B cell (primary cell): ENCODE measurements at regions not wholly inside any gene's neighbourhood (a gene's known extent, or its start where the extent isn't known, plus 50 kb on each side); places are given as distances from the start of the nearest gene placed in this dataset.

Source experiments
- ATAC-seq: fragments of 200-7000 bp; cut with Tn5 transposase; one replicate; pipeline ENCODE4 v1.10.0; 2021; ENCODE audit warnings: low read depth, mild to moderate bottlenecking, moderate number of reproducible peaks, moderate library complexity
- CTCF ChIA-PET: fragments of 350-600 bp; sonication (Branson Sonifier 250); formaldehyde crosslinking; loops from one replicate; lab custom pipeline; 2021; ENCODE audit warnings: antibody characterized with exemption, inconsistent platforms; lab: Charles Lee
- POLR2A ChIA-PET: fragments of 350-600 bp; sonication (Branson Sonifier 250); formaldehyde crosslinking; loops from one replicate; lab custom pipeline; 2021; ENCODE audit warnings: antibody characterized with exemption; lab: Charles Lee
- DNase-seq: peaks from one replicate; pipeline ENCODE4 v3.0.0; 2013
- H2AFZ ChIP-seq: 2 replicates; pipeline ENCODE4 v1.6.1; 2012; ENCODE audit warnings: mild to moderate bottlenecking, low read depth, low read length; ENCODE audit not compliant: insufficient read depth, poor library complexity, severe bottlenecking
- H3K27ac ChIP-seq, 2 donors: 1 replicate in 1 of 2; 2 replicates in 1 of 2; pipeline ENCODE4 v1.5.1; 2012 to 2013; ENCODE audit warnings: low read length in 2 of 2, mild to moderate bottlenecking in 2 of 2, moderate library complexity in 1 of 2
- H3K27me3 ChIP-seq, 4 experiments: fragments of 200-600 bp in 1 of 4; sonication (generic) in 1 of 4; replicated peaks in 1 of 4; 1 replicate in 2 of 4; 2 replicates in 2 of 4; pipeline versions ENCODE4 v1.6.1 to v1.7.0; 2013 to 2016; ENCODE audit warnings: low read length in 3 of 4, mild to moderate bottlenecking in 2 of 4, mixed read lengths in 1 of 4, moderate library complexity in 1 of 4; ENCODE audit not compliant: insufficient read depth in 4 of 4, control insufficient read depth in 3 of 4; ENCODE audit errors: control extremely low read depth in 1 of 4
- H3K36me3 ChIP-seq, 2 experiments: replicated peaks in 1 of 2; 1 replicate in 1 of 2; 2 replicates in 1 of 2; pipeline versions ENCODE4 v1.6.1 to v1.7.1; 2013; ENCODE audit warnings: low read length in 1 of 2; ENCODE audit not compliant: insufficient read depth in 2 of 2, control insufficient read depth in 1 of 2; ENCODE audit errors: control extremely low read depth in 1 of 2, extremely low read depth in 1 of 2
- H3K4me1 ChIP-seq, 2 donors: fragments of 200-600 bp in 1 of 2; sonication (generic) in 1 of 2; 1 replicate in 1 of 2; 2 replicates in 1 of 2; pipeline versions ENCODE4 v1.5.1 to v1.6.1; 2013 to 2017; ENCODE audit warnings: low read length in 2 of 2; ENCODE audit not compliant: control insufficient read depth in 2 of 2, insufficient read depth in 2 of 2
- H3K4me2 ChIP-seq: replicated peaks from 2 replicates; pipeline ENCODE3; 2012; ENCODE audit warnings: mild to moderate bottlenecking, low read depth, low read length; ENCODE audit not compliant: poor library complexity, severe bottlenecking
- H3K4me3 ChIP-seq, 5 experiments: fragments of 200-600 bp in 1 of 5; sonication (generic) in 1 of 5; 1 replicate in 3 of 5; 2 replicates in 2 of 5; pipeline versions ENCODE4 v1.5.1 to v1.7.0; 2011 to 2016; ENCODE audit warnings: low read length in 4 of 5, mild to moderate bottlenecking in 4 of 5, low read depth in 2 of 5, control low read depth in 1 of 5, moderate library complexity in 1 of 5; ENCODE audit not compliant: insufficient read depth in 1 of 5; ENCODE audit errors: control extremely low read depth in 1 of 5, extremely low read depth in 1 of 5
- H3K79me2 ChIP-seq: fragments of 200-600 bp; sonication (generic); one replicate; pipeline ENCODE4 v1.6.0; 2016; ENCODE audit warnings: low read length; ENCODE audit not compliant: control insufficient read depth, insufficient read depth
- H3K9ac ChIP-seq: fragments of 200-600 bp; sonication (generic); 2 replicates; pipeline ENCODE4 v1.6.1; 2017; ENCODE audit warnings: mild to moderate bottlenecking, low read length, moderate library complexity
- H3K9me3 ChIP-seq, 3 donors: one replicate each; pipeline versions ENCODE4 v1.6.1 to v1.7.1; 2013; ENCODE audit warnings: low read length in 2 of 3; ENCODE audit not compliant: control insufficient read depth in 2 of 3, insufficient read depth in 1 of 3; ENCODE audit errors: control extremely low read depth in 1 of 3
- H4K20me1 ChIP-seq: 2 replicates; pipeline ENCODE4 v1.6.0; 2012; ENCODE audit warnings: mild to moderate bottlenecking, low read length; ENCODE audit not compliant: insufficient read depth, control insufficient read depth, poor library complexity, severe bottlenecking
- H3K27ac Mint-ChIP-seq: one replicate; pipeline ENCODE4 v1.8.0; 2021; ENCODE audit warnings: mixed read lengths
- H3K27me3 Mint-ChIP-seq: one replicate; pipeline ENCODE4 v1.8.0; 2021; ENCODE audit warnings: mixed read lengths
- H3K4me1 Mint-ChIP-seq: one replicate; pipeline ENCODE4 v1.8.0; 2021; ENCODE audit warnings: mixed read lengths
- H3K4me3 Mint-ChIP-seq: one replicate; pipeline ENCODE4 v1.8.0; 2021; ENCODE audit warnings: mixed read lengths
- H3K9me3 Mint-ChIP-seq: one replicate; pipeline ENCODE4 v1.8.0; 2022; ENCODE audit warnings: mixed read lengths; ENCODE audit not compliant: insufficient read depth
- EZH2 ChIP-seq: IDR thresholded peaks from 2 replicates; pipeline ENCODE4 v1.6.1; 2012; ENCODE audit warnings: borderline replicate concordance, low read depth, mild to moderate bottlenecking, moderate library complexity, low read length; ENCODE audit not compliant: insufficient read depth, poor library complexity, severe bottlenecking
- WGBS: methylation state at CpG from one replicate; pipeline ENCODE4 v1.1.5; 2013; ENCODE audit warnings: missing lambda C conversion rate; ENCODE audit not compliant: insufficient coverage; 5-methylcytosine and 5-hydroxymethylcytosine counted together
- intact Hi-C: fragments of 100-400 bp; cut with micrococcal nuclease; formaldehyde crosslinking; loops from one replicate; pipeline ENCODE4 v1.10.0; 2022
- TF ChIP-seq, protein P1 (sequence below): fragments of 200-600 bp; IDR thresholded peaks from one replicate; pipeline ENCODE4 v1.8.0; 2022; ENCODE audit warnings: antibody characterized with exemption, mild to moderate bottlenecking

DNA sequence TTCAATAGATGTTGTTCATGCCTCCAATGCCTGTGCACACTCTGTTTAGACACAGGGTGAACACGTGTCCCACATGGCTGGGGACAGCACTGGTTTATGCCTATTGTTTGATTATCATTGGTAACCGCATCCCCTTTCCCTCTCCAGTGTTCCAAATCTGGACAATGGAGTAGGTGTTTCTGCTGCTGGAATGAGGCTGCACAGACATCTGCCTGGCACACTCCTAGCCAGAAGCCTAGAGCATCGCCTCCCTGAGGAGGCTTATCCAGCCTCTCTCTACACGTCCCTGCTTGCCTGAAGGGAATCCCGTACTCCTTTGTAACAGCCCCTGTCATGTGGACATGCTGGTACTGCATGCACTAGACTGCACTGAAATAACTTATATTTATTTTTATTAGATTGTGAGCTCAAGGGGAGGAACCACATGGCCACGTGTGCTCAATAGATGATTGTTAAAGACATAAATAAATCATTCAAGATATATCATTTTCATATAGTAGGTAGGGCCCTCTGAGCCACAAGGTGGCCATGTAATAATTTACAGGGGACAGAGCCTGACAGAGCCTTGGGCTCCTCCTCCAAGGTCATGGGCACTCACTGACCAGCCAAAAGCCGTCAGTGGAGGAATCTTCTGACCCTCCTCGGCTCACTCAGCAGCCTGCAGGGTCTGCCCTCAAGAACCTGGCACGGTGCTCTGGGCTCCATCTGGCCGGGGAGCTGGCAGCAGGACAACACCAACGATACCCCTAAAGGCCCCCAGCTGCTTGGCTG lies 310.9 kb upstream of the ZNF32 start:
- H3K27me3 Mint-ChIP-seq = peaks cover 17% of the 10 kb centered on the region
- no peaks in the 10 kb centered on the region for H3K79me2 ChIP-seq
- H3K27ac Mint-ChIP-seq = no peak overlapping the region
- H2AFZ ChIP-seq = no peak overlapping the region
- no peaks in the 10 kb centered on the region for H3K9me3 Mint-ChIP-seq
- ATAC-seq = no peak
- H3K36me3 ChIP-seq = no peaks in the 10 kb centered on the region
- WGBS = 99% methylated on average over 7 of the region's 11 CpGs
- TF ChIP-seq EZH2 = no peak
- TF ChIP-seq, protein P1, sequence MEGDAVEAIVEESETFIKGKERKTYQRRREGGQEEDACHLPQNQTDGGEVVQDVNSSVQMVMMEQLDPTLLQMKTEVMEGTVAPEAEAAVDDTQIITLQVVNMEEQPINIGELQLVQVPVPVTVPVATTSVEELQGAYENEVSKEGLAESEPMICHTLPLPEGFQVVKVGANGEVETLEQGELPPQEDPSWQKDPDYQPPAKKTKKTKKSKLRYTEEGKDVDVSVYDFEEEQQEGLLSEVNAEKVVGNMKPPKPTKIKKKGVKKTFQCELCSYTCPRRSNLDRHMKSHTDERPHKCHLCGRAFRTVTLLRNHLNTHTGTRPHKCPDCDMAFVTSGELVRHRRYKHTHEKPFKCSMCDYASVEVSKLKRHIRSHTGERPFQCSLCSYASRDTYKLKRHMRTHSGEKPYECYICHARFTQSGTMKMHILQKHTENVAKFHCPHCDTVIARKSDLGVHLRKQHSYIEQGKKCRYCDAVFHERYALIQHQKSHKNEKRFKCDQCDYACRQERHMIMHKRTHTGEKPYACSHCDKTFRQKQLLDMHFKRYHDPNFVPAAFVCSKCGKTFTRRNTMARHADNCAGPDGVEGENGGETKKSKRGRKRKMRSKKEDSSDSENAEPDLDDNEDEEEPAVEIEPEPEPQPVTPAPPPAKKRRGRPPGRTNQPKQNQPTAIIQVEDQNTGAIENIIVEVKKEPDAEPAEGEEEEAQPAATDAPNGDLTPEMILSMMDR = no peak
- H3K9ac ChIP-seq = no peak overlapping the region
- no peak overlapping the region for H3K4me3 Mint-ChIP-seq
- H4K20me1 ChIP-seq = no peaks in the 10 kb centered on the region
- H3K4me1 Mint-ChIP-seq = no peaks in the 10 kb centered on the region
- CTCF ChIA-PET = no interaction called here
- H3K4me3 ChIP-seq = no peak overlapping the region
- POLR2A ChIA-PET = no interaction called here
- H3K27me3 ChIP-seq = peaks cover 0 to 5% (median 0%) of the 10 kb centered on the region in 4 experiments
- H3K9me3 ChIP-seq = peaks cover 0 to 9% (median 0%) of the 10 kb centered on the region in 3 donors
- intact Hi-C loops = no loop called here
- no peaks in the 10 kb centered on the region for H3K4me1 ChIP-seq
- DNase-seq = no peak
- no peak overlapping the region for H3K4me2 ChIP-seq
- no peak overlapping the region for H3K27ac ChIP-seq

DNA sequence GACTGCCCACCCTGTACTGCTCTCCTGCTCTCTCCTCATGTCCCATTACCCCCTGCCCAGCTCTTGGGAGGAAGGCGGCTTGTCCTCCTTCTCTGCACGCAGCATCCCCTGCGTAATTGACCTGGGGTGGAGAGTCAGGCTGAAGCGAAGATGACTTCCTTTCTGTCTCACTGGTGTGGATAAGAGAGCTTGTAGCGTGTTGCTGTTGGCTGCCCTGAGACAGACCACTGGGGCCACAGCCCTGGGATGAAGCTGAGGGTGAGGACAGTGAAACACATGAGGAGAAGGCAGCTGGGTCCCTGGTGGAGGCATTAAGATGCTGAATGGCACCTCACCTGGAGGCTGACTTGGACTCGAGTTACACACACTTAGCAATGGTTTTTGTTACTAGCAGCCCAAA lies 310.3 kb upstream of the ZNF32 start:
- Mint-ChIP-seq H3K27ac (no peak overlapping the region), H3K27me3 (peaks cover 15% of the 10 kb centered on the region), H3K9me3 (no peaks in the 10 kb centered on the region), H3K4me1 (no peaks in the 10 kb centered on the region), H3K4me3 (no peak overlapping the region)
- no peak for TF ChIP-seq EZH2
- TF ChIP-seq, protein P1 = no peak
- H3K36me3 ChIP-seq = no peaks in the 10 kb centered on the region
- no peaks in the 10 kb centered on the region for H3K27me3 ChIP-seq
- WGBS = 88% methylated on average over 3 of the region's 6 CpGs
- no peak for DNase-seq
- H4K20me1 ChIP-seq = no peaks in the 10 kb centered on the region
- no peak overlapping the region for H2AFZ ChIP-seq
- H3K79me2 ChIP-seq = no peaks in the 10 kb centered on the region
- no peak overlapping the region for H3K9ac ChIP-seq
- H3K4me3 ChIP-seq = no peak overlapping the region
- CTCF ChIA-PET = no interaction called here
- H3K27ac ChIP-seq = no peak overlapping the region
- intact Hi-C loops = no loop called here
- ATAC-seq = no peak
- H3K9me3 ChIP-seq = peaks cover 0 to 6% (median 0%) of the 10 kb centered on the region in 3 donors
- H3K4me2 ChIP-seq = no peak overlapping the region
- POLR2A ChIA-PET = no interaction called here
- no peaks in the 10 kb centered on the region for H3K4me1 ChIP-seq
